ENCODE measurements at regions not wholly inside any gene's neighbourhood (a gene's known extent, or its start where the extent isn't known, plus 50 kb on each side); places are given as distances from the start of the nearest gene placed in this dataset.

GRCh38 chr1:5419501-5419900, 572.7 kb downstream of the NPHP4 start:
- TF ChIP-seq BCL3 (IDR thresholded peaks at IDR 0.05; ENCODE audit: borderline replicate concordance, insufficient read depth, low read depth, low read length, poor library complexity, severe bottlenecking) = no peak
- TF ChIP-seq EZH2 (IDR thresholded peaks at IDR 0.05; ENCODE audit: borderline replicate concordance, control insufficient read depth, low read depth, low read length) = no peak
- no peak for TF ChIP-seq MAX (IDR thresholded peaks at IDR 0.05; ENCODE audit: low read depth, low read length)
- no peak for TF ChIP-seq ZBED1 (IDR thresholded peaks at IDR 0.05; ENCODE audit: borderline replicate concordance)
